ENCODE measurements at regions not wholly inside any gene's neighbourhood (a gene's known extent, or its start where the extent isn't known, plus 50 kb on each side); places are given as distances from the start of the nearest gene placed in this dataset.

DNA sequence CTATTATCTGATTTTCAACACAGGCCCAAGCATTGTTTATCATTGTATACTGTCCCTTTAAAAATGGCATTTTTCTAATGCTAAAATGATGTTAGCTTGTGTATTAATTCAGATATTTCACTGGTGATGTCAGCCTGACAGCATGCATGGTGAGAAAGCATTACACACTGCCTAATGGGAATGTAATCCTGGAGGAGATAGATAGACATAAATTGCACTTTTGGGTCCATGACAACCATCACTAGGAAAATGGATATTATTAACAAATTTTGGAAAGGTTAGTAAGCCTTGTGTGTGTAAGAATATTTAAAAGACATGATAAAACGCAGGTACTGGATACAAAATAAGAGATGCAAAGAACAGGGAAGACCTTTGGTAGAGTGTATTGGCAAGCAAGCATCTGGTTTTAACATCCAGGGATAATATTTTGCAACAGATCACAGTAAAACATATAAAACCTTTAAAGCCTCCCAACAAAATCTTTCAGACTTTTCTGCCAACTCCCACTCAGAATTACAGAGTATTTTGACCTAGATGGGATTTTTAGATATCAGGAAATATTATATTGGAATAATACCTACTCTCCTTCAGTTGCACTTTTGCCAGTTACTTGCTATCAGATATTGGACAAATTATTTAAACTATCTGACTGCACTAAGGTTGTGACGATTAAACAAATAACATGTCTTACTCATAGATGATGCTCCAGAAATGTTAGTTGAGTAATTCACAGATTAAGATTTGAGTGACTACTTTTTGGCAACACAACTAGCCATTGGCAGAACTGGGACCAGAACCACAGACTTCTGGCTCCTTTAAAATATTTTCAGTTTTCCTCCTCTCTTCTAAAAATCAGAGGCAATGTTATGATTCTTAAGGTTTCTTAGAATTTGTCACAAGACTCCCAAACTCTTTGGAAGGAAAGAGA lies 291.6 kb upstream of the SEMA3C start:
- Histone ChIP-seq H3K27me3 (ENCODE audit: control insufficient read depth, extremely low read depth, insufficient read depth, low read length) (no peaks in the 10 kb centered on the region), H2AFZ (ENCODE audit: control insufficient read depth, low read length) (no peak overlapping the region), H3K9me1 (ENCODE audit: control insufficient read depth, extremely low read depth, insufficient read depth, low read length) (no peaks in the 10 kb centered on the region), H3K9me3 (ENCODE audit: control insufficient read depth, low read depth, low read length) (no peaks in the 10 kb centered on the region), H4K20me1 (ENCODE audit: control insufficient read depth, extremely low read depth, insufficient read depth, low read length) (no peaks in the 10 kb centered on the region), H3K27ac (ENCODE audit: control insufficient read depth, insufficient read depth, low read length) (no peak overlapping the region), H3K36me3 (ENCODE audit: control insufficient read depth in 2 of 2, extremely low read depth in 1 of 2, insufficient read depth in 2 of 2, low read length in 2 of 2) (no peaks in the 10 kb centered on the region), H3K4me3 (ENCODE audit: control insufficient read depth in 2 of 3, extremely low read depth in 1 of 3, insufficient read depth in 2 of 3, low read depth in 1 of 3, low read length in 3 of 3) (no peak overlapping the region), H3K9ac (ENCODE audit: control insufficient read depth, extremely low read depth, insufficient read depth, low read length) (no peak overlapping the region), H3K4me2 (ENCODE audit: control insufficient read depth, extremely low read depth, insufficient read depth, low read depth, low read length) (no peak overlapping the region), H3K4me1 (ENCODE audit: control insufficient read depth, extremely low read depth, insufficient read depth, low read length) (no peaks in the 10 kb centered on the region), H3K79me2 (ENCODE audit: control insufficient read depth, insufficient read depth, low read length) (no peaks in the 10 kb centered on the region)
- no peak for FAIRE-seq
- no peak for DNase-seq (ENCODE audit: low read depth, low spot score)
- TF ChIP-seq EZH2 (IDR thresholded peaks at IDR 0.05; ENCODE audit: low read length): no peak
- dilution Hi-C loops (cut with MboI; ENCODE audit: extremely low pct_ligation_motif_present, low sequenced_read_pairs): no loop called here

DNA sequence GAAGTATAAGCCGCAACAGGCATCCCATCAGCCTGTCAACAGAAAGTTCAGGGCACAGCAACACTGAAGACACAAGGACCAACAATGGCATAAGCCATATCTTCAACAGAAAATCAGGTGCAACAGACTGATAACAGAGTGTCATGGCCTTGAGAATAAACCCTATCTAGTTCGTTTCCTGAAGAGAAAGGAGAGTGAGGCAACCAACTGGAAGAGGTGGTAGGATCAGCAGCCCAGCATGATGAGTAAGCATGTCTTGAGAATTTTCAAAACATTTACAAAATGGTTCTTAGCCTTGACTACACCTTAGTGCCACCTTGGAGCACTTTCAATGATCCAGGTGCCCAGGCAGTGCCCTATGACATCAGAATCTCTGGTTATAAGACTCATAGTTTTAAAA lies 290.2 kb upstream of the SEMA3C start:
- peak; percentile 43 for FAIRE-seq
- no peaks in the 10 kb centered on the region for H3K27me3 ChIP-seq (ENCODE audit: control insufficient read depth, extremely low read depth, insufficient read depth, low read length)
- H4K20me1 ChIP-seq (ENCODE audit: control insufficient read depth, extremely low read depth, insufficient read depth, low read length): no peaks in the 10 kb centered on the region
- H3K9me3 ChIP-seq (ENCODE audit: control insufficient read depth, low read depth, low read length): no peaks in the 10 kb centered on the region
- TF ChIP-seq, protein P1, sequence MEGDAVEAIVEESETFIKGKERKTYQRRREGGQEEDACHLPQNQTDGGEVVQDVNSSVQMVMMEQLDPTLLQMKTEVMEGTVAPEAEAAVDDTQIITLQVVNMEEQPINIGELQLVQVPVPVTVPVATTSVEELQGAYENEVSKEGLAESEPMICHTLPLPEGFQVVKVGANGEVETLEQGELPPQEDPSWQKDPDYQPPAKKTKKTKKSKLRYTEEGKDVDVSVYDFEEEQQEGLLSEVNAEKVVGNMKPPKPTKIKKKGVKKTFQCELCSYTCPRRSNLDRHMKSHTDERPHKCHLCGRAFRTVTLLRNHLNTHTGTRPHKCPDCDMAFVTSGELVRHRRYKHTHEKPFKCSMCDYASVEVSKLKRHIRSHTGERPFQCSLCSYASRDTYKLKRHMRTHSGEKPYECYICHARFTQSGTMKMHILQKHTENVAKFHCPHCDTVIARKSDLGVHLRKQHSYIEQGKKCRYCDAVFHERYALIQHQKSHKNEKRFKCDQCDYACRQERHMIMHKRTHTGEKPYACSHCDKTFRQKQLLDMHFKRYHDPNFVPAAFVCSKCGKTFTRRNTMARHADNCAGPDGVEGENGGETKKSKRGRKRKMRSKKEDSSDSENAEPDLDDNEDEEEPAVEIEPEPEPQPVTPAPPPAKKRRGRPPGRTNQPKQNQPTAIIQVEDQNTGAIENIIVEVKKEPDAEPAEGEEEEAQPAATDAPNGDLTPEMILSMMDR (optimal IDR thresholded peaks at IDR 0.05 in 1 of 3, IDR thresholded peaks at IDR 0.05 in 1 of 3, conservative IDR thresholded peaks at IDR 0.05 in 1 of 3; ENCODE audit: extremely low read depth in 1 of 3, insufficient read depth in 2 of 3, low read length in 3 of 3): no peak
- TF ChIP-seq EZH2 (IDR thresholded peaks at IDR 0.05; ENCODE audit: low read length): no peak
- H3K9me1 ChIP-seq (ENCODE audit: control insufficient read depth, extremely low read depth, insufficient read depth, low read length): no peaks in the 10 kb centered on the region
- H3K79me2 ChIP-seq (ENCODE audit: control insufficient read depth, insufficient read depth, low read length): no peaks in the 10 kb centered on the region
- DNase-seq (ENCODE audit: low read depth, low spot score): no peak
- H3K4me1 ChIP-seq (ENCODE audit: control insufficient read depth, extremely low read depth, insufficient read depth, low read length): no peaks in the 10 kb centered on the region
- dilution Hi-C loops (cut with MboI; ENCODE audit: extremely low pct_ligation_motif_present, low sequenced_read_pairs): no loop called here
- H3K4me2 ChIP-seq (ENCODE audit: control insufficient read depth, extremely low read depth, insufficient read depth, low read depth, low read length): no peak overlapping the region
- H3K9ac ChIP-seq (ENCODE audit: control insufficient read depth, extremely low read depth, insufficient read depth, low read length): no peak overlapping the region
- no peak overlapping the region for H3K27ac ChIP-seq (ENCODE audit: control insufficient read depth, insufficient read depth, low read length)
- no peak overlapping the region for H3K4me3 ChIP-seq (ENCODE audit: control insufficient read depth in 2 of 3, extremely low read depth in 1 of 3, insufficient read depth in 2 of 3, low read depth in 1 of 3, low read length in 3 of 3)
- no peaks in the 10 kb centered on the region for H3K36me3 ChIP-seq (ENCODE audit: control insufficient read depth in 2 of 2, extremely low read depth in 1 of 2, insufficient read depth in 2 of 2, low read length in 2 of 2)
- no peak overlapping the region for H2AFZ ChIP-seq (ENCODE audit: control insufficient read depth, low read length)
